HG02973 (cell line): ENCODE measurements at regions not wholly inside any gene's neighbourhood (a gene's known extent, or its start where the extent isn't known, plus 50 kb on each side); places are given as distances from the start of the nearest gene placed in this dataset.

Experiments used
- ATAC-seq: cut with Tn5 transposase; IDR thresholded peaks from one replicate; pipeline ENCODE4 v1.9.1; 2021; ENCODE audit warnings: moderate library complexity; ENCODE audit not compliant: unreplicated experiment

- no peak for ATAC-seq
Measured at GRCh38 chr3:36248374-36248773, 131.9 kb upstream of the STAC start.

GRCh38 chr3:36250191-36250590 is 130.1 kb upstream of the STAC start:
- no peak for ATAC-seq

DNA sequence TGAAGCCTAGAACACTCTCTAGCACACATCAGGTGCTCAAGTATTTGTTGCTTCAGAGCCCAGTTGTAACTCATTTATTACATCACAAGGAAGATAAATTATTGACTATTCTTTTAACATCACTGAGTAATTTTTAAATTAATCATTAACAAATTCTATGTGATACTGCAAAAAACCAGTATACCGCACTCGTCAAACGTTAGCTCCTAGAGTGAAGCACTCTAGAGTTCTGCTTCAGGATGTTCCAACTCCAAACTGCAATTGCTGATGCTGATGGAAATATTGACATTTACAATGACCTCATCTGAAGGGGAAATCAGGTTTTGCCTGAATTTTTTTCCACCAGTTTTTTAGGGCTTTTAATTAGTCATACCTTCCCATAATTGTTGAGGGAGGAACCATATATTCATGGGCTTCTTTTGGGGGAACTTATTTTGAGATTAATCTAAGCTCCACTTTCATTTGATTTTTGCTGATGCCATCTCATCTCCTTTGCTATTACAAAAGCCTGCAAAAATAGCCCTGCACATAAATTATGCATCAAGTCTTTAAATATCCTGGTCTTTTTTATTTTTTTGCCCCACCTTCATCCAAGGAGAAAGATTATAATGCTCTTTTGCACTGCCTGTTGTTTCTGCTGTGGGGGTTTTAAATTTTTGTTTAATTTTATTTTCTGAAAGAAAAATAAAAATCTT is 123.0 kb upstream of the STAC start:
- ATAC-seq, result no peak

DNA sequence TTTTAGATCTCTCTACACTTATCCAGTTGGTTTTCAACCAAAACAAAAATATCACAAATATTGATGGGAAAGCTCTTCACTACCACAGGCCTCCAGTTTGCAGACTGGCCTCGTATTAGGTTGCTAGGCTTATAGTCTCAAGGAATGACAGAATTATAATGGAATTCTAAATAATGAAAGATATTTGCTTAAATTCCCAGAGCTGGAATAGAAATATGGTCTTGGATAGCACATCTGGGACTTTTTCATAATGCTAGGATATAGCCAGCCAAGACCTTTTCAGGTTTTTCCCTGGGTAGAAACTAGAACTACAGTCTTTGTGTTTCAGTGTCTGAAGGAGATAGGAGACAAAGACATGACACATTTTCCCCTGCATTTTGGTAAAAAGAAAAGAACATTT is 121.9 kb upstream of the STAC start:
- no peak for ATAC-seq

- ATAC-seq, result no peak
Measured at GRCh38 chr3:36259580-36259979, 120.7 kb upstream of the STAC start.

GRCh38 chr3:36269274-36269673 is 111.0 kb upstream of the STAC start:
- ATAC-seq, result no peak

GRCh38 chr3:36282766-36283165 is 97.5 kb upstream of the STAC start:
- no peak for ATAC-seq

- no peak for ATAC-seq
Measured at GRCh38 chr3:36295296-36295695, 85.0 kb upstream of the STAC start.

DNA sequence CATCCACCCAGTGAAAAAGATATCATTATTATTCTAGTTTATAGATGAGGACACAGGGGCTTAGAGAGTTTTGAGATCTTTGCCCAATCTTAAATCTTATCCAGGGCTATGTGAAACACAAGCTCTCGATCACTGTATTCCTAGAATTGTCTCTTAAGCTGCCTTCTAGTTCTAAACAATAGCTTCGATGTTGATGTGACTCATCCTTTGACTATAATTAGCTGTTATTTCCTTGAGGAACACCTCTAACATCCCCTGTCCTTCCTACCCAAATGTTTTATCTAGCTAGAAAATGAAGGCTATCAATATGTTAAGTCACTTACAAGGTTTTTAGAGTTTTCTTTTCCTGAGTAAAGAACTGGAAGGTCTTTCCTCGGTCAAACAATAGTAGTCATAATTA is 83.1 kb upstream of the STAC start:
- ATAC-seq, result no peak

GRCh38 chr3:36298188-36298587 is 82.1 kb upstream of the STAC start:
- ATAC-seq, result no peak

DNA sequence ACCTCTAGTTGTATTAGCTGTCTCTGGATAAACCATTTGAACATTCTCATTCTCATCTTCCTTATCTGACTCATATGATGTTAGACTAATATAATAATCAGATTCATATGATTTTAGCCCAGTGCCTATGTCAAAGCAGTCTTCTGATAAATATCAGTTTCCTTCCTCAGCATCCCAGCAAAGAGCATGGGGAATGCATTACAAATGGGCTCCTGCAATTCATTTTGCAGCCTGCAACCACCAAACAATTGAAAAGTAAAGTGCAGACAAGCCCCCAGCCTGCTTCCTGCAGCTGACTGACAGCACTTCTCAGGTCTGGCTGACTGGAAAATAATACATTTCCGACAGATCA is 78.2 kb upstream of the STAC start:
- ATAC-seq, result no peak

DNA sequence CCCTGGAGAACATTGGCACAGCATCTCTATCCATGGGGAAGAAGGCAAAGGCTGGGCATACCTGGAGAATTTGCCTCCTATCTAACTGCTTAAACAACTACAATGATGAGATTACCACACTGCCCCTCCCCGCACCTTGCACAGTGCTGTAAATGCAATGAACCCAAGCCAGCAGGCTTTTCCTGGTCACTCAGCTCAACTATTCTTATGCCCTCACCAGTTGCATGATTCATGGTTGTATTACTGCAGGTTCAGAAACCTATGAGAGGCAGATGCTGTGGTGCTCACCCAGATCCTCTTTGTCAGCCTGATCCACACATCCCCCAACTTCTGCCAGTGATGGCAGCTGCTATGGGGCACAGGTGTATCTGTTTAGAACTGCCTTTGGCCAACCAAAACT is 77.7 kb upstream of the STAC start:
- ATAC-seq, result no peak

DNA sequence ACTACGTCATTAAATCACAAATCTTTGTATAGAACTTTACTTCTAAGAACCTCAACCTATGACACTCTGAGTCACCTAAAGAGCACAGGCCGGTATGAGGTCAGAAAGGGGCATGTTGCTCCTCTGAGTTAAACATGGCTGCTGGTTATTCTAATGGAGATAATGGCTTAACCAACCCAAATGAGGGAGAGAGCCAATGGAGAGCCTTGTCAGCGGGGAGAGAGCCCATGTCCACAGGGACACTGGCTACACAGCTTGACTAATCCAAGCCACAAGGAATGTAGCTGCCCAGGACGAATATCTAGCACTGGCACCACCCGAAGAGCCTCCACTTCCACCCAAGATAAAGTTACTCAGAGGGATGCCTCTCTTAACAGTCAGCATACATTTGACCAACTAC is 77.0 kb upstream of the STAC start:
- ATAC-seq, result no peak

- no peak for ATAC-seq
Measured at GRCh38 chr3:36305929-36306520, 74.3 kb upstream of the STAC start.

- no peak for ATAC-seq
Measured at GRCh38 chr3:36309092-36309491, 71.2 kb upstream of the STAC start.

DNA sequence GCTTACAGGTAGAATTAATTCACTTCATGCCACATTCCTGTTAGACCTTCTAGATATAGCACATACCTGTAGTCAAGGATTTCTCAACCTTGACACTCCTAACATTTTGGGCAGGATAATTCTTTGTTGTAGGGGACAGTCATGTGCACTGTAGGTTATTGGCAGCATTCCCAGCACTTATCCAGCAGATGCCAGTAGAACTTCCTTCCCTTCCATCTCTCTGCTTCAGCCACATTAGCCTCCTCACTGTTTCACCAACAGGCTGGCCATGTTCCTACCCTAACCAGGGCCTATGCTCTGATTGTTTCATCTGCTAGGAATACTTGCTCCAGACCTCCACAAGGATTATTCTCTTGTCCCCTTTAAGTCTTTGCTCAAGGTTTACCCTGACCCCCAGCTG is 68.0 kb upstream of the STAC start:
- ATAC-seq, result no peak

GRCh38 chr3:36317915-36318314 is 62.4 kb upstream of the STAC start:
- peak; percentile 89 for ATAC-seq

GRCh38 chr3:36318621-36319200 is 61.6 kb upstream of the STAC start:
- no peak for ATAC-seq

- no peak for ATAC-seq
Measured at GRCh38 chr3:36319680-36320079, 60.6 kb upstream of the STAC start.
